Kidney tubule cell (primary cell): ENCODE measurements at regions not wholly inside any gene's neighbourhood (a gene's known extent, or its start where the extent isn't known, plus 50 kb on each side); places are given as distances from the start of the nearest gene placed in this dataset.
"Not testable (repeated sequence)": the region's sequence is repeated elsewhere in the genome, so short reads cannot be mapped to it uniquely, and the experiment has no call there.

ENCODE experiments used
- DNase-seq: peaks from one replicate; pipeline ENCODE4 v3.0.0-alpha.2; 2018; ENCODE audit warnings: low spot score

DNA sequence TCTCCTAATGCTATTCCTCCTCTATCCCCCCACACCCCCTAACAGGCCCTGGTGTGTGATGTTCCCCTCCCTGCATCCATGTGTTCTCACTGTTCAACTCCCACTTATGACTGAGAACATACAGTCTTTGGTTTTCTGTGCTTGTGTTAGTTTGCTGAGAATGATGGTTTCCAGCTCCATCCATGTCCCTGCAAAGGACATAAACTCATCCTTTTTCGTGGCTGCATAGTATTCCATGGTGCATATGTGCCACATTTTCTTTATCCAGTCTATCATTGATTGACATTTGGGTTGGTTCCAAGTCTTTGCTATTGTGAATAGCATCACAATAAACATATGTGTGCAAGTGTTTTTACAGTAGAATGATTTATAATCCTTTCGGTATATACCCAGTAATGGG, 870.0 kb upstream of the SLC39A10 start:
- DNase-seq: not testable (repeated sequence)

DNA sequence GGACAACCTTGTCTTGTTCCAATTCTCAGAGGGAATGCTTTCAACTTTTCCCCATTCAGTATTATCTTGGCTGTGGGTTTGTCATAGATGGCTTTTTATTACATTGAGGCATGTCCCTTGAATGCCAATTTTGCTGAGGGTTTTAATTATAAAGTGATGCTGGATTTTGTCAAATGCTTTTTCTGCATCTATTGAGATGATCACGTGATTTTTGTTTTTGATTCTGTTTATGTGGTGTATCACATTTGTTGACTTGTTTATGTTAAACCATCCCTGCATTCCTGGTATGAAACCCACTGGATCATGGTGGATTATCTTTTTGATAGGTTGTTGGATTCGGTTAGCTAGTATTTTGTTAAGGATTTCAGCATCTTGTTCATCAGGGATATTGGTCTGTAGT, 885.6 kb upstream of the SLC39A10 start:
- not testable (repeated sequence) for DNase-seq

DNA sequence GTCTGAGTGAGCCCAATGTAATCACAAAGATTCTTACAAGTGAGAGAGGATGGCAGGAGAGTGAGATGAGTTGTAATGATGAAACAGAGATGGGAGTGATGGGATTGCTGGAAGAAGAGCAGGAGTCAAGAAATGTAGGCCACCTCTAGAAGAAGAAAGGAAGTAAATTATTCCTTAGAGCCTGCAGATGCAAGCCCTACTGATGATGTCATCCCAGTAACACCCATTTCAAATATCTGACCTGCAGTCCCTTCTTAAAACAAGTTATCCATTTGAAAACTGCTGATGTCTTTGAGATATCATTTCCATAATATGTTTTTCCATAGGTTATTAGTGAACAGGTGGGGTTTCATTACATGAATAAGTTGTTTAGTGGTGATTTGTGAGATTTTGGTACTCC, 888.0 kb upstream of the SLC39A10 start:
- no peak for DNase-seq

- DNase-seq: no peak
Measured at GRCh38 chr2:194765723-194766122, 891.3 kb upstream of the SLC39A10 start.

GRCh38 chr2:194750926-194751325, 906.1 kb upstream of the SLC39A10 start:
- DNase-seq: no peak

- DNase-seq: no peak
Measured at GRCh38 chr2:194745557-194746146, 911.4 kb upstream of the SLC39A10 start.

- no peak for DNase-seq
Measured at GRCh38 chr2:194742706-194743105, 914.3 kb upstream of the SLC39A10 start.

DNA sequence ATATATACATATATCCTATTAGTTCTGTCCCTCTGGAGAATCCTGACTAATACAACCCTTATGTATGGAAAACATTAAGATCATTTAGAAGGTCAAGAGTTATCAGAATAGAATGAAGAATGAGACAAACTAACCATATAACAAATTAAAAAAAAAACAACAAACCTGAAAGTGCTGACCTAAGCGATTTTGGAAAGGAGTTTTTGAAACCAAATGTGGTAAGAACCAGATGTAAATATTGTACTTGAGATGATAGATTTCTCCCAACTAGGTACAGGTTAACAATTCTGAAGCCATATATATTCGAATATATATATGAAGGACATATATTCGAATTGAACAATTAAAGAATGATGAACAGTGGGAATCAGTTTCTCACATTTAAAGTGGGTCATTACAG, 917.8 kb upstream of the SLC39A10 start:
- DNase-seq: no peak

- DNase-seq: no peak
Measured at GRCh38 chr2:194735837-194736542, 921.0 kb upstream of the SLC39A10 start.

DNA sequence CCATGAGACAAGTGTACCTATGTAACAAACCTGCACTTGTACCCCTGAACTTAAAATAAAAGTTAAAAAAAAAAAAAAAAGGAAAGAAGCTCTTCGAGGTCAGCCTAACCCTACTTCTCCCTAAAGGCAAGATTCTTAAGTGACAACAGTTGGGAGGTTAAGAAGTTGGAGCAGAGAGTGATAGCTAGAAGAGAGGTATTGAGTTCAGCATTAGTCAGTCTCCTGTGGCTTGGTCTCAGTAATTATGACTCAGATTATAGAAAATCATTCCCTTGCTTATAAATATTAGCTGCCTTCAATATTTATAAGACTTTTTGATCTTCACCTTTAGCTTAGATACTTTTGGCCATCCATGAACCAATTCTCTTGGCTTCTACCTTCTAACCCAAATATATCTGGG, 926.8 kb upstream of the SLC39A10 start:
- no peak for DNase-seq

DNA sequence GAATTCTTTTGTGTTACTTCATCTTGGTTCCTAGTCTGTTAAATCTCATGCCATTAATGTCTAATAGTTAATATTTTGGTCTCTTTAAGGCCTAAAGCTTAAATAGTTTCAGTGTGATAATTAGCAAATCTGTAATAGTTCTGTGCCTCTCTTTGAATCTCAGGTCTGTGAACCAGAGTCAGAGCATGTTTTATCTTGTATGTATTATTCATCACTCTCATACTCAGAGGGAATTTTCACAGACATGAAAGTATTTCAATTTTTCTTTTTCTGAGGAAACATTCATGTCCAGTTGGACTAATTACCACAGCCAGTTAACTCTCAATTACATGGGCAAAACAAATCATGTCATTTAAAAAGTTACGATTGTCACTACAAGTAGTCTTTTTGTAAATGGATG, 931.9 kb upstream of the SLC39A10 start:
- DNase-seq: no peak

DNA sequence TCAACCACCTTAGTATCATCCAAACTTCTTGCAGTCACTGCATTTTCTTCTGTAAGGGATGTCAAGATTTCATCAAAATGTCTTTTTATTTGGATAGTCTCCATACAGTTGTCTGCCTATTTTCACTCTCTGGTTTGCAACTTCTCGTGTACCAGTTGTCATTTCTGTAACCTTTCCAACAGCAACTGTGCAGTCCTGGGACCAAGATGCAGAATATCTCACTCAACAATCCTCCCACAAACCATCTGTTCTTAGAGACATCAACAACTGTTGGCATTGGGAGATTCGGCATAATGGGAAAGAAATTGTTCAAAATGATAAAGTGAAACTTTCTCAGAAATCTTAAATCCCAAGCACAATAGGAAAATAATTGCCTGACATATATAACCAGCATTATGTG, 933.6 kb upstream of the SLC39A10 start:
- no peak for DNase-seq

- no peak for DNase-seq
Measured at GRCh38 chr2:194721227-194721626, 935.8 kb upstream of the SLC39A10 start.

DNA sequence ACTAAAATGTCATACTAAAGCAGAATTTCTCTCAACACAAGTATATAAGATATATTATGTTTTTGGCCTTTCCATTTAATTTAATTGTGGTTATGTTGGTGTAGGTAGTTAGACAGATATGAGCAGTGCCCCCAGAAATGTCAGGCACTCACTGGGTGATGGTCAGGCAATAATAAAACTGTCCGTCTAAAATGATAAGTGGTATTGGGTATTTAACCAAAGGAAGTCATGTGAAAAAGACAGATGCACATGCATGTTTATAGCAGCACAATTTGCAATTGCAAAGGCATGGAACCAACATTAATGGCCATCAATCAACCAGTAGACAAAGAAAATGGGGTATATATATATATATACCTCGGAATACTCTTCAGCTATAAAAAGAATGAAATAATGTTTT, 936.6 kb upstream of the SLC39A10 start:
- DNase-seq: no peak

DNA sequence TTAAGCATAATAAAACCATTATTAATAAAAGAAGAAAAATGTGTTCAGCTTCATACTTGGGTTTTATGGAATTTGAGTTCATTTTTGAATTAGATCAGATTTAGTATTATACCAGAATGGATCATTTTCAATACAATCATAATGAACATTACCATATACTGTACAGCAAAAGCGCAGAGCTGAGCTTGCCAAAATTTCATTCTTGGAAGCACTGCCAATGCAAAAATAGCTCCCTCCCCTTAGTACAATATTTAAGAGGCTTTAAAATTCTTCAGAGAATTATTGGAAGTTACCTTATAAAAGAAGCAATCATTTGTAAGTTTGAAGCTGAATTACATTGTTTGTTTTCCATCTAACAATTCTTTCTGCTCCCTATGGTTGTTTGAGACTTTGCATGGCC, 938.1 kb upstream of the SLC39A10 start:
- DNase-seq: no peak

DNA sequence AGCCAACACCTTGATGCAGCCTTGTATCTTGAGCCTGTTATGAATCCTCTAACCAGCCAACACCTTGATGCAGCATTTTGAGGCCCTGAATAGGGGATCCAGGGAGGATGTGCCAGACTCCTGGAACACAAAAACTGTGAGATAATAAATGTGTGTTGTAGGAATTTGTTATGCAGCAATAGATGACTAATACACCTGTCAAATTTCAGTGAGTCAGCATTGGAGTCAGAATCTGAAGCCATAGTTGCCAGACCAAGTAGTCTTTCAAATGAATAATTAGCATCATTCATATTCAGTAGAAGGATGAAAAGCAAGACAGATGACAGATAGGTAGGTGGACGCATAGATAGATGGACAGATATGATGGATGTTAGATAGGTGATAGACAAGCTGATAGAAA, 942.5 kb upstream of the SLC39A10 start:
- no peak for DNase-seq

DNA sequence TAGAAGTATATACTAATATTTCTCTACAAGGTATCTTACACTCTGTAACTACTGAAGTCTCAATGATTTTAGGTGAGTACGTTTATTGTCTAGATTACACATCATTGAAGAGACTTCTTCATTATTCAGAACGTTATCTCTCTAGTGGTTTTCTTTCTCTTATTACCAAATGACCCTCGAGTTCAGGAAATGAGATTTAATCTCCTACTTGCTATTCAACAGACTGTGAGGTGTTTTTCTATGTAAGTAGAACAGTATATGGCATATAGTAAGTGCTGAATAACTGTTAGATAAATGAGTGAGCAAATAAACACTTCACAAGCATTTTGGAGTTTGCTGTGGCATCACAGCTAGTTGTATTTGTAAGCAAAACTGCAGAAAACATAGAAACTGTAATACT, 947.2 kb upstream of the SLC39A10 start:
- no peak for DNase-seq

- no peak for DNase-seq
Measured at GRCh38 chr2:194706179-194706578, 950.8 kb upstream of the SLC39A10 start.

- no peak for DNase-seq
Measured at GRCh38 chr2:194705398-194705797, 951.6 kb upstream of the SLC39A10 start.

DNA sequence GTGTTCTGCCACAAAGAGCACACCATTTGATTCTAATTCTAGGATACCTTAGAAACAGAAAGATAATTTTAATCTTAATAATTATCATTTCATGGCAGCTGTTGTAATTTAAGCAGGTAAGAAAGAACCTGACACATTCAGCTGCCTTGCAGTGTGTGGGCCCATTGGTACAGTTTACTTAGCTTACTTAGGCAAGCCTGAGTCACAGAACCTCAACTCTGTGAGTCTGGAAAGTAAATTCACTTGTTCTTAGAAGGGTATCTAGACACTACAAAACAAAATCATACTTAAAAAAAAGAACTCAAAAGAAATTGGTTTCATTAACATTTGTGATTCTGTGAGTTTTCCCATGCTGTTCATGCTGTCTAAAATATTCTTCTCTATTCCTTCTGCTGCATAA, 956.3 kb upstream of the SLC39A10 start:
- DNase-seq: no peak

DNA sequence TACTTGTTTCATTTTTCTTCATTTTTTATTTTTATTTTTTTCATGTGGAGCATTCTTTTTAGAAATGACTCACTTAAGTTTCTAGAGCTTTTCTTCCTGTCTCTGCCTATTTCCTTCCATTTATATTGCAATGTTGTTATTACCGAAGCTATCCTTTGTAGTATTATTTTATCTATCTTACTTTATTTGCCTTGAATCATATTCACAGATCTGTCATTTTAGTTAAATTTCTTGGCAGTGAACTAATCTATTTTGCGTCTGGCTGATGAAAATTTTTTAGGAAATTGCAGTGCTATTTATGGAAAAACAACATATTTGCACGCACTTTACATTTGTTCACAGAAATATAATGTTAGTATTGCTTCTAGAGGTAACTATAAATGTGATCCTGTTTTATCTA, 956.9 kb upstream of the SLC39A10 start:
- DNase-seq: no peak

GRCh38 chr2:194698012-194698411, 959.0 kb upstream of the SLC39A10 start:
- DNase-seq: no peak

DNA sequence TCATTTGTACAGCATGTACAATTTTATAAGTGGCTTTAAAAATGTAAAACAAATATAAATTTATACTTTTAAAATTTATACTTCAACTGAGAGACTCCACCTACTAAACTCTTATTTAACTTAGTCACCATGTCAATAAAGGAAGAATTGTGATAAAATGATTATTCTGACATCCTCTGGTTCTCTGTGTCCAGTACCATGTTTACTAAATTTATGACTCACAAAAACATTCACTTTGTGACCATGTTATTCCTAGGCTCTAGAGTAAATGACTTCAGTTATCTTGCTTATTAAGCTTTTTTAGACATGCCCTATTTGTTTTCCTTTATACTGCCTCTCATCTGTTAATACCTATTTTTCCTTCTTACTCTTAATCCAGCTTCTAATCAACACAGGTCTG, 959.6 kb upstream of the SLC39A10 start:
- no peak for DNase-seq

DNA sequence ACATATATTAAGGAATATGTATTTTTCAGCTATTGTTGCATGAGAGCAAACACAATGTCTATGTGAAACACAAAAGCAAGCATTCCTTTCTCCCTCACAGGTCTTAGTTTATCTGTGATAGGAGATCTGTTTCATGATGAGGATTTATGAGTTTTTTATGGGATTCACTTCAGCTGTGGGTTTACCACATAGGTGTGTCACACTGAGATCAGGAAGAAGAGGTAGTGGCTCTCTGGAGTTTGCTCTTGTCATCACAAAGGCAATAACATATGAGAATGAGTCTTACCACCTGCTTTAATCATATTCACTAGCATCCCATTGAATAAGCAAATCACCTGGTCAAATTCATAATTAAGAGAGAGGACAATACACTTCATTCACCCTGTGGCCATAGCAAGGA, 960.3 kb upstream of the SLC39A10 start:
- no peak for DNase-seq
